ENCODE measurements at regions not wholly inside any gene's neighbourhood (a gene's known extent, or its start where the extent isn't known, plus 50 kb on each side); places are given as distances from the start of the nearest gene placed in this dataset.
"Not testable (repeated sequence)": the region's sequence is repeated elsewhere in the genome, so short reads cannot be mapped to it uniquely, and the experiment has no call there.

DNA sequence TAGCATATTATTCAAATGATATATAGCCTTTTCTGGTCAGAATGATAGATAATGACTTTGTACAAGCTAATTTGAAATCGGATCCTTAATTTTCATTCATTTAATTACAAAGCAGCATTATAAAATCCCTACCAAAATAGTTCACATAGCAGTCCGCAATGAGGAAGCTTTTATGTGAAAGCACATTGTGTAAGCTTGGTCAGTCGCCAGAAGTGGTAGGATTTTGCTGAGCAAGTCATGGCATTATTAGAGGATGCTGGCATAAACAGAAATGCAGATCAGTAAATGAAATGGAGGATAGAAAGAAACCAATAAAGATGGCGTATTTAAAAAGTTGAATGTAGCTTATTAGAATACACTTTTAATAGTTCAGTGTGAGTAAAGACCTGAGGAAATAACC is 93.2 kb upstream of the DIAPH2 start:
- Histone ChIP-seq H3K4me1 (no peaks in the 10 kb centered on the region), H3K4me3 (no peak overlapping the region), H3K9me3 (no peaks in the 10 kb centered on the region), H3K36me3 (no peaks in the 10 kb centered on the region), H3K27ac (no peak overlapping the region), H3K27me3 (no peaks in the 10 kb centered on the region)
- ATAC-seq (no peak), DNase-seq (peak in 1 of 4 donors; percentile 10)
- intact Hi-C loops (cut with DNase I) = no loop called here
- TF ChIP-seq, protein P1, sequence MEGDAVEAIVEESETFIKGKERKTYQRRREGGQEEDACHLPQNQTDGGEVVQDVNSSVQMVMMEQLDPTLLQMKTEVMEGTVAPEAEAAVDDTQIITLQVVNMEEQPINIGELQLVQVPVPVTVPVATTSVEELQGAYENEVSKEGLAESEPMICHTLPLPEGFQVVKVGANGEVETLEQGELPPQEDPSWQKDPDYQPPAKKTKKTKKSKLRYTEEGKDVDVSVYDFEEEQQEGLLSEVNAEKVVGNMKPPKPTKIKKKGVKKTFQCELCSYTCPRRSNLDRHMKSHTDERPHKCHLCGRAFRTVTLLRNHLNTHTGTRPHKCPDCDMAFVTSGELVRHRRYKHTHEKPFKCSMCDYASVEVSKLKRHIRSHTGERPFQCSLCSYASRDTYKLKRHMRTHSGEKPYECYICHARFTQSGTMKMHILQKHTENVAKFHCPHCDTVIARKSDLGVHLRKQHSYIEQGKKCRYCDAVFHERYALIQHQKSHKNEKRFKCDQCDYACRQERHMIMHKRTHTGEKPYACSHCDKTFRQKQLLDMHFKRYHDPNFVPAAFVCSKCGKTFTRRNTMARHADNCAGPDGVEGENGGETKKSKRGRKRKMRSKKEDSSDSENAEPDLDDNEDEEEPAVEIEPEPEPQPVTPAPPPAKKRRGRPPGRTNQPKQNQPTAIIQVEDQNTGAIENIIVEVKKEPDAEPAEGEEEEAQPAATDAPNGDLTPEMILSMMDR (IDR thresholded peaks at IDR 0.05) = no peak

DNA sequence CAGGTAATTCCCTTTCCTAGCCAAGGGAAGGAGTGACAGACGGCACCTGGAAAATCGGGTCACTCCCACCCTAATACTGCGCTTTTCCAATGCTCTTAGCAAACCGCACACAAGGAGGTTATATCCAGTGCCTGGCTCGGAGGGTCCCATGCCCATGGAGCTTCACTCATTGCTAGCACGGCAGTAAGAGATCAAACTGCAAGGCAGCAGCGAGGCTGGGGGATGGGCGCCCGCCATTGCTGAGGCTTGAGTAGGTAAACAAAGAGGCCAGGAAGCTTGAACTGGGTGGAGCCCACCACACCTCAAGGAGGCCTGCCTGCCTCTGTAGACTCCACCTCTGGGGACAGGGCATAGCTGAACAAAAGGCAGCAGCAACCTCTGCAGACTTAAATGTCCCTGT is 86.8 kb upstream of the DIAPH2 start:
- ATAC-seq; H3K4me1 ChIP-seq; H3K9me3 ChIP-seq; H3K4me3 ChIP-seq; H3K27ac ChIP-seq; intact Hi-C loops (cut with DNase I); H3K27me3 ChIP-seq; DNase-seq; H3K36me3 ChIP-seq: not testable (repeated sequence)

DNA sequence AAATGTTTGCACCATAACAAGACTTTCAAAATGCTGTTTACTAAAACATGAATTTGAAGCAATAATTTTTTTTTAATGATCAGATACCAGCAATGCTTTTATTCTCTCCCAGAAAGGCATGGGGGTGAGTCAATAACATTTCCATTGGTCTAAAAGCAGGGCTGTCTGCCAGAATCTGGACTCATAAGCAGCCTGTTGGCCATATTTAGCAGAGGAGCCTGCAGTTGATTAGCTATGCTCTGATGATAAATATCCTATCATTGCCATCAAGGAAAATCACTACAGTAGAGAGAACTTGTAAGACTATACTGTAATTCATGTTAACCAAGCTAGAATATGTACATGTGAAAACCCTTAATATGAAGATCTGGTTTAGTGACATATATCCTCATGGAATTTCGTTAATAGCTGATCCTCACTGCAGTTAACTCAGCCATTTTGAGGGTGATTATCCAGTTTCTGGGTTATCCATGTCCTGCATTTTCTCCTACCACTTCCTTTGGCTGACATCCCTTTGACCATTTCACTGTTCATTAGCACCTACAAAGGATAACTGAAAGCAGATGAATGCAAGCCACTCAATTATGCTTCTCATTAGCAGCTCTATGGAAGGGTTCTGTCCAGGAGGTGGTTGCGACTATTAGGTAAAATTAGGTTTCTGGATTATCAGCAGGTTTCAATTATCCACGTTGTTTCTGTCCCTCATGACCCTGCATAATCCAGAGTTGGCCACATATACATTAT is 72.9 kb upstream of the DIAPH2 start:
- H3K27me3 ChIP-seq = peaks cover 0 to 3% of the 10 kb centered on the region in 2 donors
- ATAC-seq = no peak
- H3K27ac ChIP-seq = no peak overlapping the region
- peak in 1 of 4 donors; percentile 35 for DNase-seq
- TF ChIP-seq, protein P1 (IDR thresholded peaks at IDR 0.05) = no peak
- H3K9me3 ChIP-seq = no peaks in the 10 kb centered on the region
- no peaks in the 10 kb centered on the region for H3K4me1 ChIP-seq
- H3K36me3 ChIP-seq = no peaks in the 10 kb centered on the region
- no peak overlapping the region for H3K4me3 ChIP-seq
- intact Hi-C loops (cut with DNase I) = no loop called here

DNA sequence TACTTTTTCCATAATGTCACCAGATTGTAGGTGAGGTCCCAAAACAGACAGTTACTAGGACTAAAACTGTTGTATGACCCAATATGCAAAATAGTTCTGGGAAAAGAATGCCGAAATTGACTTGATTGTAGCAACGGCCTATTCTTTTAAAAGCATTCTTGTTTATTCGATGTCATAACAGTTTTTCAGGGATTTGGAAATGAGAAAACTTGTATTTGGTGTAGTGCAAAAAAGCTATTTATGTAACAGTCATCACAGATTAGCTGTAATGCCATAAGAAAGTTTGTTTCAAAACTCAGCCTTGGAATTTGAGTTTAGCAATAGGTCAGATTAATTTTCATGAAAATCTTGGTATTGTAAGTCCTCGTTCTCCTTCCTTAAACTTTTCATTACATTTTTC is 69.2 kb upstream of the DIAPH2 start:
- no peaks in the 10 kb centered on the region for H3K9me3 ChIP-seq
- H3K4me3 ChIP-seq = no peak overlapping the region
- no peak for ATAC-seq
- H3K27me3 ChIP-seq = peaks cover 0 to 3% of the 10 kb centered on the region in 2 donors
- no peak overlapping the region for H3K27ac ChIP-seq
- intact Hi-C loops (cut with DNase I) = no loop called here
- DNase-seq = peak in 1 of 4 donors; percentile 24
- TF ChIP-seq, protein P1 (IDR thresholded peaks at IDR 0.05) = no peak
- no peaks in the 10 kb centered on the region for H3K4me1 ChIP-seq
- H3K36me3 ChIP-seq = no peaks in the 10 kb centered on the region

DNA sequence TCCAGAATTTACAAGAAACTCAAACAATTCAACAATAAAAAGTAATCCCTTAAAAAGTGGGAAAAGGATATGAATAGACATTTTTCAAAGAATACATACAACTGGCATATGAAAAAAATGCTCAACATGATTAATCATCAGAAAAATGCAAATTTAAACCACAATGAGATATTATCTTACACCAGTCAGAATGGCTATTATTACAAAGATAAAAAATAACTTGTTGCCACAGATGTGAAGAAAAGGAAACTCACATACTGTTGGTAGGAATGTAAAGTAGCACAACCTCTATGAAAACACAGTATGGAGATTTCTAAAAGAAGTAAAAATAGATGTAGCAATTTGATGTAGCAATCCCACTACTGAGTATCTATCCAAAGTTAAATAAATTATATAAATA is 65.1 kb upstream of the DIAPH2 start:
- Histone ChIP-seq H3K4me3 (no peak overlapping the region), H3K36me3 (no peaks in the 10 kb centered on the region), H3K9me3 (no peaks in the 10 kb centered on the region), H3K27me3 (peaks cover 0 to 3% of the 10 kb centered on the region in 2 donors), H3K4me1 (no peaks in the 10 kb centered on the region), H3K27ac (no peak overlapping the region)
- intact Hi-C loops (cut with DNase I) = no loop called here
- DNase-seq = no peak
- no peak for ATAC-seq
- TF ChIP-seq, protein P1 (IDR thresholded peaks at IDR 0.05) = no peak

DNA sequence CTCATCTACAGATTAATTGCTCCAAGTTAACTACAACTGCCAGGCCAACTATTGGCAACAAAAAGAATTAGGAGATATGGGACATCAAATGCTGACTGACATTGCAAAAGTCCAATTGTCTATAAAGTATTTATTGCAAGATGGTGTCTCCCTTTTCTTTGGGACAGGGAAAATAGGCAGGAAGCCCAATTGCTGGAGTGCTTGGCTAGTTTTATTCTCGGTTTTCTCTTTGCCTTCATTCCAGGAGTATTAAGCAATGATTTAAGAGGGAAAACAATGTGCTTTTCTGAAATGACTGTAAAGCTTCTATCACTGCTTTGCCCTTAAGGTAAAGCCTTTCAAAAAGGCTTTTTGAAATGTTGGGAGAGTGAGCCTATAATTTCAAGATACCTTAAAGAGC is 62.8 kb upstream of the DIAPH2 start:
- TF ChIP-seq, protein P1 (IDR thresholded peaks at IDR 0.05) = no peak
- peak in 1 of 4 donors; percentile 5 for DNase-seq
- Histone ChIP-seq H3K27me3 (peaks cover 0 to under 1% of the 10 kb centered on the region in 2 donors), H3K4me1 (no peaks in the 10 kb centered on the region), H3K36me3 (no peaks in the 10 kb centered on the region), H3K27ac (no peak overlapping the region), H3K4me3 (no peak overlapping the region), H3K9me3 (no peaks in the 10 kb centered on the region)
- ATAC-seq = no peak
- intact Hi-C loops (cut with DNase I) = no loop called here

Data from left lung (tissue), 4 donors.